ENCODE measurements at regions not wholly inside any gene's neighbourhood (a gene's known extent, or its start where the extent isn't known, plus 50 kb on each side); places are given as distances from the start of the nearest gene placed in this dataset.

DNA sequence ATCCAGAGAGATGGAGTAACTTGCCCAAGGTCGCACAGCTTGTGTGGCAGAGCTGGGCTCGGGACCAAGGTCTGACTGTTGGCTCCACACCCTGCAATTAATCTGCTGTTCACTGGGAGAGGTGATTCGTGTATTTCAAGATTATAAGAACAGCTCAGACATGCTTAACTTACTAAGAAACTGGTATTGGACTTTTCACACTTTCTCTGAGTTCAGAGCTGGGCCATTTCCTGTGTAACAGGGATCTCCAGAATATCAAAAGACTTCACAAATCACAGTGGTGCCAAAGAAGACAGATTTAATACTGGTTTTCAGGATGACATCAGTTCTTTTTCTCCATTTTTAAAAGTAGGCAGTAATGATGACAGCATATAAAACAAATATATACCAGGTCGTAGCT lies 156.8 kb upstream of the UBE2E1 start:
- no peak for DNase-seq
- H2AFZ ChIP-seq (ENCODE audit: insufficient read depth, low read depth, low read length, poor library complexity, severe bottlenecking): no peak overlapping the region

DNA sequence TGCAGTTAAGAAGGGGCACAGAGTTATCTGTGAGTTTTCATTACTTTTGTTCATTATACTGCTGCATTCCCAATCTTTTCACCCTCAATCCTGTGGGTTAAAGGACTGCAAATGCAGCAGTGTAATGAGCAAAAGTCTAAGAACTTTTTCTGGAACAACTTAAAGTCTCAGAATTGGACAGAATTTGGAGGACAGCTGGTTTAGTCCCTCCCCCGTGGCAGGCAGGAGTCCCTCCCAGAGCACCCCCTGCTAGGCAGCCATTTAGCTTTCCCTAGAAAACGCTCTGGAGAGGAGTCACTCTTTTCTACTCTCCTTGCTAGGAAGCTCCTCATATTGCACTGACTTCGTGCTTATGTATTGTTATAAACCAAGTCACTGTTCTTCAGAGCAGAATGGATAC lies 156.3 kb upstream of the UBE2E1 start:
- Histone ChIP-seq H3K27ac (ENCODE audit: low read length in 2 of 2) (no peak overlapping the region), H3K4me2 (replicated peaks; ENCODE audit: low read depth, low read length, poor library complexity, severe bottlenecking) (no peak overlapping the region), H3K9me3 (ENCODE audit: control extremely low read depth in 1 of 3, control insufficient read depth in 2 of 3, insufficient read depth in 1 of 3, low read length in 2 of 3) (peaks cover 0 to 3% (median 0%) of the 10 kb centered on the region in 3 donors), H3K79me2 (ENCODE audit: control insufficient read depth, insufficient read depth, low read length) (no peaks in the 10 kb centered on the region), H3K4me3 (ENCODE audit: control extremely low read depth in 1 of 5, extremely low read depth in 1 of 5, insufficient read depth in 1 of 5, low read depth in 2 of 5, low read length in 4 of 5) (no peak overlapping the region), H3K27me3 (replicated peaks in 1 of 4; ENCODE audit: control extremely low read depth in 1 of 4, control insufficient read depth in 3 of 4, insufficient read depth in 4 of 4, low read length in 3 of 4) (no peaks in the 10 kb centered on the region), H2AFZ (ENCODE audit: insufficient read depth, low read depth, low read length, poor library complexity, severe bottlenecking) (no peak overlapping the region), H3K9ac (ENCODE audit: low read length) (no peak overlapping the region), H3K36me3 (replicated peaks in 1 of 2; ENCODE audit: control extremely low read depth in 1 of 2, control insufficient read depth in 1 of 2, extremely low read depth in 1 of 2, insufficient read depth in 2 of 2, low read length in 1 of 2) (no peaks in the 10 kb centered on the region), H4K20me1 (ENCODE audit: control insufficient read depth, insufficient read depth, low read length, poor library complexity, severe bottlenecking) (no peaks in the 10 kb centered on the region), H3K4me1 (ENCODE audit: control insufficient read depth in 2 of 2, insufficient read depth in 2 of 2, low read length in 2 of 2) (peaks cover 21 to 23% of the 10 kb centered on the region in 2 donors)
- H3K9me3 Mint-ChIP-seq (ENCODE audit: insufficient read depth): no peaks in the 10 kb centered on the region
- DNase-seq (no peak), ATAC-seq (ENCODE audit: low read depth) (no peak)
- no peaks in the 10 kb centered on the region for H3K27me3 Mint-ChIP-seq
- whole genome bisulfite sequencing (ENCODE audit: insufficient coverage): 100% methylated on average over 2 of the region's 3 CpGs
- CTCF ChIA-PET: interaction anchor here (0.5 to 1.1 kb wide), 2 partner anchors 10 to 542 kb away, joined by 3 read pairs; no protein-coding TSS in a partner anchor
- intact Hi-C loops (cut with micrococcal nuclease): no loop called here
- peaks cover 32% of the 10 kb centered on the region for H3K4me1 Mint-ChIP-seq
- H3K27ac Mint-ChIP-seq: no peak overlapping the region
- H3K4me3 Mint-ChIP-seq: no peak overlapping the region
- no peak for TF ChIP-seq EZH2 (IDR thresholded peaks at IDR 0.05; ENCODE audit: borderline replicate concordance, insufficient read depth, low read depth, low read length, poor library complexity, severe bottlenecking)
- TF ChIP-seq, protein P1, sequence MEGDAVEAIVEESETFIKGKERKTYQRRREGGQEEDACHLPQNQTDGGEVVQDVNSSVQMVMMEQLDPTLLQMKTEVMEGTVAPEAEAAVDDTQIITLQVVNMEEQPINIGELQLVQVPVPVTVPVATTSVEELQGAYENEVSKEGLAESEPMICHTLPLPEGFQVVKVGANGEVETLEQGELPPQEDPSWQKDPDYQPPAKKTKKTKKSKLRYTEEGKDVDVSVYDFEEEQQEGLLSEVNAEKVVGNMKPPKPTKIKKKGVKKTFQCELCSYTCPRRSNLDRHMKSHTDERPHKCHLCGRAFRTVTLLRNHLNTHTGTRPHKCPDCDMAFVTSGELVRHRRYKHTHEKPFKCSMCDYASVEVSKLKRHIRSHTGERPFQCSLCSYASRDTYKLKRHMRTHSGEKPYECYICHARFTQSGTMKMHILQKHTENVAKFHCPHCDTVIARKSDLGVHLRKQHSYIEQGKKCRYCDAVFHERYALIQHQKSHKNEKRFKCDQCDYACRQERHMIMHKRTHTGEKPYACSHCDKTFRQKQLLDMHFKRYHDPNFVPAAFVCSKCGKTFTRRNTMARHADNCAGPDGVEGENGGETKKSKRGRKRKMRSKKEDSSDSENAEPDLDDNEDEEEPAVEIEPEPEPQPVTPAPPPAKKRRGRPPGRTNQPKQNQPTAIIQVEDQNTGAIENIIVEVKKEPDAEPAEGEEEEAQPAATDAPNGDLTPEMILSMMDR (IDR thresholded peaks at IDR 0.05): no peak
- POLR2A ChIA-PET: no interaction called here

More for the DNA sequence above, 156.8 kb upstream of the UBE2E1 start:
- peaks cover 17 to 19% of the 10 kb centered on the region in 2 donors for H3K4me1 ChIP-seq (ENCODE audit: control insufficient read depth in 2 of 2, insufficient read depth in 2 of 2, low read length in 2 of 2)
- H4K20me1 ChIP-seq (ENCODE audit: control insufficient read depth, insufficient read depth, low read length, poor library complexity, severe bottlenecking): no peaks in the 10 kb centered on the region
- no peak overlapping the region for H3K9ac ChIP-seq (ENCODE audit: low read length)
- no peak overlapping the region for H3K4me3 ChIP-seq (ENCODE audit: control extremely low read depth in 1 of 5, extremely low read depth in 1 of 5, insufficient read depth in 1 of 5, low read depth in 2 of 5, low read length in 4 of 5)
- Mint-ChIP-seq H3K4me1 (peaks cover 27% of the 10 kb centered on the region), H3K27ac (no peak overlapping the region), H3K9me3 (ENCODE audit: insufficient read depth) (no peaks in the 10 kb centered on the region), H3K4me3 (no peak overlapping the region), H3K27me3 (no peaks in the 10 kb centered on the region)
- no peaks in the 10 kb centered on the region for H3K79me2 ChIP-seq (ENCODE audit: control insufficient read depth, insufficient read depth, low read length)
- intact Hi-C loops (cut with micrococcal nuclease): no loop called here
- POLR2A ChIA-PET: no interaction called here
- ATAC-seq (ENCODE audit: low read depth): no peak
- H3K36me3 ChIP-seq (replicated peaks in 1 of 2; ENCODE audit: control extremely low read depth in 1 of 2, control insufficient read depth in 1 of 2, extremely low read depth in 1 of 2, insufficient read depth in 2 of 2, low read length in 1 of 2): no peaks in the 10 kb centered on the region
- H3K4me2 ChIP-seq (replicated peaks; ENCODE audit: low read depth, low read length, poor library complexity, severe bottlenecking): no peak overlapping the region
- 89% methylated on average over 3 of the region's 4 CpGs for WGBS (ENCODE audit: insufficient coverage)
- CTCF ChIA-PET: interaction anchor here (0.5 kb wide), 1 partner anchor 543 kb away, joined by 3 read pairs; no protein-coding TSS in a partner anchor
- H3K9me3 ChIP-seq (ENCODE audit: control extremely low read depth in 1 of 3, control insufficient read depth in 2 of 3, insufficient read depth in 1 of 3, low read length in 2 of 3): peaks cover 0 to 3% (median 0%) of the 10 kb centered on the region in 3 donors
- no peak overlapping the region for H3K27ac ChIP-seq (ENCODE audit: low read length in 2 of 2)
- no peaks in the 10 kb centered on the region for H3K27me3 ChIP-seq (replicated peaks in 1 of 4; ENCODE audit: control extremely low read depth in 1 of 4, control insufficient read depth in 3 of 4, insufficient read depth in 4 of 4, low read length in 3 of 4)
- TF ChIP-seq, protein P1 (IDR thresholded peaks at IDR 0.05): no peak

All from B cell (primary cell).